GM23248 (cell line): ENCODE measurements at regions not wholly inside any gene's neighbourhood (a gene's known extent, or its start where the extent isn't known, plus 50 kb on each side); places are given as distances from the start of the nearest gene placed in this dataset.

Experiments
- DNase-seq: peaks from one replicate; pipeline ENCODE4 v3.0.0-alpha.2; 2015
- H2AFZ ChIP-seq: fragments of 200-600 bp; sonication (generic); 2 replicates; pipeline ENCODE4 v1.6.1; 2016; ENCODE audit warnings: antibody characterized with exemption
- H3F3A ChIP-seq: fragments of 200-600 bp; sonication (generic); 2 replicates; pipeline ENCODE4 v1.6.1; 2016; ENCODE audit warnings: mild to moderate bottlenecking, antibody characterized with exemption, mixed run types; ENCODE audit not compliant: insufficient read depth
- H3K27ac ChIP-seq: fragments of 200-600 bp; sonication (generic); 2 replicates; pipeline ENCODE4 v1.5.1; 2016; ENCODE audit warnings: mild to moderate bottlenecking
- H3K27me3 ChIP-seq: fragments of 200-600 bp; sonication (generic); replicated peaks from 2 replicates; pipeline ENCODE4 v1.6.1; 2016; ENCODE audit warnings: mild to moderate bottlenecking; ENCODE audit not compliant: insufficient read depth
- H3K36me3 ChIP-seq: fragments of 200-600 bp; sonication (generic); 2 replicates; pipeline ENCODE4 v1.6.1; 2016; ENCODE audit warnings: low read depth, mild to moderate bottlenecking
- H3K4me1 ChIP-seq: fragments of 200-600 bp; sonication (generic); 2 replicates; pipeline ENCODE4 v1.6.1; 2016; ENCODE audit warnings: mild to moderate bottlenecking; ENCODE audit not compliant: insufficient read depth
- H3K4me2 ChIP-seq: fragments of 200-600 bp; sonication (generic); one replicate; pipeline ENCODE4 v1.6.1; 2016; ENCODE audit warnings: mild to moderate bottlenecking; ENCODE audit not compliant: unreplicated experiment
- H3K4me3 ChIP-seq: fragments of 200-600 bp; sonication (generic); 2 replicates; pipeline ENCODE4 v1.5.1; 2016; ENCODE audit warnings: mild to moderate bottlenecking
- H3K79me2 ChIP-seq: fragments of 200-600 bp; sonication (generic); 2 replicates; pipeline ENCODE4 v1.6.1; 2016; ENCODE audit warnings: mild to moderate bottlenecking; ENCODE audit not compliant: insufficient read depth
- H3K9ac ChIP-seq: fragments of 200-600 bp; sonication (generic); 2 replicates; pipeline ENCODE4 v1.6.1; 2016; ENCODE audit warnings: mild to moderate bottlenecking
- H3K9me2 ChIP-seq: fragments of 200-600 bp; sonication (generic); 2 replicates; pipeline ENCODE4 v1.6.1; 2016; ENCODE audit warnings: mixed run types, mild to moderate bottlenecking, moderate library complexity; ENCODE audit not compliant: insufficient read depth
- H3K9me3 ChIP-seq: fragments of 200-600 bp; sonication (generic); one replicate; pipeline ENCODE4 v1.6.1; 2017; ENCODE audit warnings: low read depth
- H4K20me1 ChIP-seq: fragments of 200-600 bp; sonication (generic); 2 replicates; pipeline ENCODE4 v1.6.0; 2016; ENCODE audit not compliant: insufficient read depth
- EZH2 ChIP-seq: fragments of 200-600 bp; sonication (generic); IDR thresholded peaks from 2 replicates; pipeline ENCODE4 v1.6.1; 2018; ENCODE audit warnings: antibody characterized with exemption, mild to moderate bottlenecking; ENCODE audit not compliant: insufficient read depth, poor library complexity, severe bottlenecking
- EZH2phosphoT487 ChIP-seq: fragments of 200-600 bp; sonication (generic); IDR thresholded peaks from 2 replicates; pipeline ENCODE4 v1.6.1; 2018; ENCODE audit warnings: antibody characterized with exemption, moderate library complexity, mild to moderate bottlenecking, low read depth; ENCODE audit not compliant: insufficient read depth
- WGBS, 2 experiments: methylation state at CpG; one replicate each; pipeline ENCODE4 v1.1.6; 2015 to 2017; ENCODE audit warnings: low lambda C conversion rate in 2 of 2, low coverage in 1 of 2; ENCODE audit errors: missing lambda C conversion rate in 2 of 2; 5-methylcytosine and 5-hydroxymethylcytosine counted together
- in situ Hi-C: fragments of 300-500 bp; cut with MboI; formaldehyde crosslinking; loops from 2 replicates; pipeline ENCODE4 v1.15.0; 2020

GRCh38 chr18:54700580-54700979 lies 109.5 kb downstream of the DYNAP start:
- no peaks in the 10 kb centered on the region for H3K36me3 ChIP-seq
- H3K4me2 ChIP-seq, result no peak overlapping the region
- no peaks in the 10 kb centered on the region for H3K9me2 ChIP-seq
- H2AFZ ChIP-seq, result no peak overlapping the region
- no peaks in the 10 kb centered on the region for H3K27me3 ChIP-seq
- in situ Hi-C loops, result no loop called here
- H3F3A ChIP-seq, result no peaks in the 10 kb centered on the region
- no peaks in the 10 kb centered on the region for H4K20me1 ChIP-seq
- 18 to 21% methylated on average over 1 of the region's 1 CpG for WGBS, 2 experiments
- H3K79me2 ChIP-seq, result no peaks in the 10 kb centered on the region
- no peak for DNase-seq
- H3K9ac ChIP-seq, result no peak overlapping the region
- TF ChIP-seq EZH2, result no peak
- TF ChIP-seq EZH2phosphoT487, result no peak
- H3K27ac ChIP-seq, result no peak overlapping the region
- H3K4me3 ChIP-seq, result no peak overlapping the region
- H3K4me1 ChIP-seq, result no peaks in the 10 kb centered on the region
- no peaks in the 10 kb centered on the region for H3K9me3 ChIP-seq

- Histone ChIP-seq H3K9me3 (no peaks in the 10 kb centered on the region), H3K27ac (no peak overlapping the region), H3F3A (no peaks in the 10 kb centered on the region), H3K79me2 (no peaks in the 10 kb centered on the region), H3K4me2 (no peak overlapping the region), H3K4me1 (no peaks in the 10 kb centered on the region), H3K27me3 (no peaks in the 10 kb centered on the region), H3K9me2 (no peaks in the 10 kb centered on the region), H2AFZ (no peak overlapping the region), H3K4me3 (no peak overlapping the region), H3K9ac (no peak overlapping the region), H3K36me3 (no peaks in the 10 kb centered on the region), H4K20me1 (no peaks in the 10 kb centered on the region)
- no peak for TF ChIP-seq EZH2phosphoT487
- no peak for TF ChIP-seq EZH2
- DNase-seq, result peak; percentile 35
- in situ Hi-C loops, result no loop called here
- 35 to 38% methylated on average over 1 of the region's 1 CpG for WGBS, 2 experiments
Measured at GRCh38 chr18:54702686-54703085, 111.6 kb downstream of the DYNAP start.

- Histone ChIP-seq H3K4me1 (peaks cover 11% of the 10 kb centered on the region; the same call in 1 of the 2 replicates), H3K9ac (no peak overlapping the region), H3F3A (no peaks in the 10 kb centered on the region; the same call in 1 of the 2 replicates), H2AFZ (no peak overlapping the region), H3K9me3 (no peaks in the 10 kb centered on the region), H3K36me3 (no peaks in the 10 kb centered on the region), H3K27me3 (no peaks in the 10 kb centered on the region), H3K27ac (no peak overlapping the region), H3K4me2 (no peak overlapping the region), H3K79me2 (no peaks in the 10 kb centered on the region), H3K9me2 (no peaks in the 10 kb centered on the region), H3K4me3 (no peak overlapping the region), H4K20me1 (no peaks in the 10 kb centered on the region)
- 75 to 80% methylated on average over 8 of the region's 8 CpGs for WGBS, 2 experiments
- in situ Hi-C loops, result no loop called here
- no peak for DNase-seq
- no peak for TF ChIP-seq EZH2phosphoT487
- no peak for TF ChIP-seq EZH2
Measured at GRCh38 chr18:54710074-54710899, 118.0 kb upstream of the RAB27B start.

DNA sequence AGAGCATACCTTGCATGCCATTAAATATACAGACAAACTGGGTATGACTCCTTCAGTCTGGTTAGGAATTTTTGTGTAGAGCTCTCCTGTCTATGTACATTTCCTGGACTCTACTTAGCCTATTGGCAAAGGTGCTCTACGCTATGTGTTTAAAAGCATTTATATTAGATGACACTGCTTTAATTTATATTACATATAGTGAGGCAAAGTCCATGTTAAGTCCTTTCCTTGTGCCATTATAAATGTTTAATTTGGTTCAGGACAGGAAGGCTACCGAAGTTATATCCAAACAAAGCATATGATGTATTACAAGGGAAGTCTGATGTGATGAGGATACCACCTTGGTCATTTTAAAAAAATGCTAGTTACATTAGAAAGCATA lies 117.4 kb upstream of the RAB27B start:
- H3K79me2 ChIP-seq, result no peaks in the 10 kb centered on the region
- H4K20me1 ChIP-seq, result no peaks in the 10 kb centered on the region
- peaks cover 11% of the 10 kb centered on the region; the same call in 1 of the 2 replicates for H3K4me1 ChIP-seq
- no peak overlapping the region for H3K4me3 ChIP-seq
- DNase-seq, result no peak
- WGBS, 2 experiments, result 94% methylated on average over 2 of the region's 2 CpGs
- no peaks in the 10 kb centered on the region for H3K9me3 ChIP-seq
- no peak overlapping the region for H3K9ac ChIP-seq
- TF ChIP-seq EZH2phosphoT487, result no peak
- no peak for TF ChIP-seq EZH2
- in situ Hi-C loops, result no loop called here
- H2AFZ ChIP-seq, result no peak overlapping the region
- H3K27me3 ChIP-seq, result no peaks in the 10 kb centered on the region
- no peaks in the 10 kb centered on the region for H3K36me3 ChIP-seq
- H3F3A ChIP-seq, result no peaks in the 10 kb centered on the region; the same call in 1 of the 2 replicates
- no peak overlapping the region for H3K4me2 ChIP-seq
- no peak overlapping the region for H3K27ac ChIP-seq
- no peaks in the 10 kb centered on the region for H3K9me2 ChIP-seq
